PFSK-1 (cell line): ENCODE measurements at regions not wholly inside any gene's neighbourhood (a gene's known extent, or its start where the extent isn't known, plus 50 kb on each side); places are given as distances from the start of the nearest gene placed in this dataset.

Experiments used
- FOXP2 ChIP-seq: optimal IDR thresholded peaks from 2 replicates; pipeline ENCODE3; 2011; ENCODE audit warnings: borderline replicate concordance, control low read depth, inconsistent platforms; ENCODE audit not compliant: insufficient read depth; ENCODE audit errors: extremely low read length, extremely low read depth
- POLR2AphosphoS5 ChIP-seq: IDR thresholded peaks from 2 replicates; pipeline ENCODE4 v1.6.1; 2012; ENCODE audit warnings: low read depth, mild to moderate bottlenecking, control low read depth, low read length, moderate library complexity
- TAF1 ChIP-seq: IDR thresholded peaks from 2 replicates; pipeline ENCODE4 v1.6.1; 2012; ENCODE audit warnings: low read length, control low read depth, borderline replicate concordance; ENCODE audit not compliant: insufficient read depth
- TF ChIP-seq, protein P1 (sequence below), 2 experiments: IDR thresholded peaks; 2 replicates each; pipeline versions ENCODE4 v1.6.1 to v1.8.0; 2011 to 2012; ENCODE audit warnings: low read depth in 2 of 2, low read length in 2 of 2, control low read depth in 1 of 2, inconsistent platforms in 1 of 2, mild to moderate bottlenecking in 1 of 2, moderate library complexity in 1 of 2; ENCODE audit not compliant: insufficient read depth in 1 of 2

DNA sequence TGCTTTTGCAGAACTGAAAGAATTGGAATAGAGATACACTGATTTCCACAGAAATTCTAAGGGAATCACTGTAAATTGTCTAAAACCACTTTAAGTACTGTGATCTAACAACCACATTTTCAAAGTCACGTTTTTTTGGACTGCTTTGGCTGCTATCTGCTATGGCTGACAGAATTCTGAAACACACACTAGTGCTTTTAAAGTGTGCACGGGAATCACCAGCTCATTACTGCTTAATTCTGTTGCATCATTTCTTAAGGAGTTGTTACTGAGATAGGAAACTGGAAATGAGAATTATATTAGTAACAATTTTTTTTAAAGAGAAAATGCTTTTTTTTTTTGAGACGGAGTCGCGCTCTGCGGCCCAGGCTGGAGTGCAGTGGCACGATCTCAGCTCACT is 716.5 kb upstream of the NRSN1 start:
- TF ChIP-seq, protein P1, sequence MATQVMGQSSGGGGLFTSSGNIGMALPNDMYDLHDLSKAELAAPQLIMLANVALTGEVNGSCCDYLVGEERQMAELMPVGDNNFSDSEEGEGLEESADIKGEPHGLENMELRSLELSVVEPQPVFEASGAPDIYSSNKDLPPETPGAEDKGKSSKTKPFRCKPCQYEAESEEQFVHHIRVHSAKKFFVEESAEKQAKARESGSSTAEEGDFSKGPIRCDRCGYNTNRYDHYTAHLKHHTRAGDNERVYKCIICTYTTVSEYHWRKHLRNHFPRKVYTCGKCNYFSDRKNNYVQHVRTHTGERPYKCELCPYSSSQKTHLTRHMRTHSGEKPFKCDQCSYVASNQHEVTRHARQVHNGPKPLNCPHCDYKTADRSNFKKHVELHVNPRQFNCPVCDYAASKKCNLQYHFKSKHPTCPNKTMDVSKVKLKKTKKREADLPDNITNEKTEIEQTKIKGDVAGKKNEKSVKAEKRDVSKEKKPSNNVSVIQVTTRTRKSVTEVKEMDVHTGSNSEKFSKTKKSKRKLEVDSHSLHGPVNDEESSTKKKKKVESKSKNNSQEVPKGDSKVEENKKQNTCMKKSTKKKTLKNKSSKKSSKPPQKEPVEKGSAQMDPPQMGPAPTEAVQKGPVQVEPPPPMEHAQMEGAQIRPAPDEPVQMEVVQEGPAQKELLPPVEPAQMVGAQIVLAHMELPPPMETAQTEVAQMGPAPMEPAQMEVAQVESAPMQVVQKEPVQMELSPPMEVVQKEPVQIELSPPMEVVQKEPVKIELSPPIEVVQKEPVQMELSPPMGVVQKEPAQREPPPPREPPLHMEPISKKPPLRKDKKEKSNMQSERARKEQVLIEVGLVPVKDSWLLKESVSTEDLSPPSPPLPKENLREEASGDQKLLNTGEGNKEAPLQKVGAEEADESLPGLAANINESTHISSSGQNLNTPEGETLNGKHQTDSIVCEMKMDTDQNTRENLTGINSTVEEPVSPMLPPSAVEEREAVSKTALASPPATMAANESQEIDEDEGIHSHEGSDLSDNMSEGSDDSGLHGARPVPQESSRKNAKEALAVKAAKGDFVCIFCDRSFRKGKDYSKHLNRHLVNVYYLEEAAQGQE (IDR thresholded peaks at IDR 0.05; ENCODE audit: insufficient read depth in 1 of 2, low read depth in 2 of 2, low read length in 2 of 2), result no peak
- TF ChIP-seq POLR2AphosphoS5 (no peak), TAF1 (no peak), FOXP2 (no peak)
